Psoas muscle (tissue), 7 donors: ENCODE measurements at regions not wholly inside any gene's neighbourhood (a gene's known extent, or its start where the extent isn't known, plus 50 kb on each side); places are given as distances from the start of the nearest gene placed in this dataset.

Experiments used
- ATAC-seq, 4 donors: fragments of 200-7000 bp; cut with Tn5 transposase; one replicate each; pipeline ENCODE4 v1.9.1; 2020; ENCODE audit warnings: moderate library complexity in 3 of 4, mild to moderate bottlenecking in 2 of 4
- DNase-seq, 2 donors: peaks; one replicate each; pipeline ENCODE4 v3.0.0-alpha.2; 2020
- H3K27ac ChIP-seq: fragments of 200-600 bp; one replicate; pipeline ENCODE4 v1.8.0; 2022
- H3K27me3 ChIP-seq, 3 donors: fragments of 200-600 bp in 1 of 3; one replicate each; pipeline versions ENCODE4 v1.6.1 to v1.8.0; 2013 to 2022; ENCODE audit warnings: low read length in 2 of 3, mild to moderate bottlenecking in 2 of 3, moderate library complexity in 1 of 3; ENCODE audit not compliant: insufficient read depth in 3 of 3
- H3K36me3 ChIP-seq, 2 donors: fragments of 200-600 bp in 1 of 2; one replicate each; pipeline versions ENCODE4 v1.6.1 to v1.8.0; 2013 to 2022; ENCODE audit warnings: low read depth in 1 of 2, mild to moderate bottlenecking in 1 of 2, moderate library complexity in 1 of 2; ENCODE audit not compliant: insufficient read depth in 1 of 2
- H3K4me1 ChIP-seq: fragments of 200-600 bp; one replicate; pipeline ENCODE4 v1.8.0; 2022
- H3K4me3 ChIP-seq: fragments of 200-600 bp; one replicate; pipeline ENCODE4 v1.8.0; 2022; ENCODE audit warnings: mild to moderate bottlenecking
- H3K9me3 ChIP-seq: fragments of 200-600 bp; one replicate; pipeline ENCODE4 v1.8.0; 2022
- CTCF ChIP-seq: fragments of 200-600 bp; IDR thresholded peaks from one replicate; pipeline ENCODE4 v1.8.0; 2022; ENCODE audit warnings: antibody characterized with exemption
- WGBS, 3 donors: extraction: QIAGEN DNeasy Blood & Tissue Kit; methylation state at CpG; one replicate each; pipeline versions ENCODE4 v1.1.6 to v1.1.7; 2013; 5-methylcytosine and 5-hydroxymethylcytosine counted together
- intact Hi-C, 2 donors: fragments of 100-400 bp; cut with DNase I; formaldehyde crosslinking; loops; one replicate each; pipeline versions ENCODE4 v1.11.0 to v1.14.2; 2022
- donor health status: healthy with polysubstance abuse.
- donor health status: DM: no; HTN: no; CAD: no; lungs with moderate emphysema.
- donor health status: Bipolar disorder and iron deficiency.
- donor health status: healthy.
- donor health status: DM: yes; HTN: yes; CAD: no.
- donor health status: DM: no; HTN: no; CAD: no.
- donor health status: DM: yes; HTN: yes; CAD: no.

GRCh38 chr16:47928008-47928407 is 227.8 kb downstream of the ABCC12 start:
- DNase-seq (no peak), ATAC-seq (no peak)
- no peak for TF ChIP-seq CTCF
- H3K4me3 ChIP-seq: no peak overlapping the region
- no peaks in the 10 kb centered on the region for H3K36me3 ChIP-seq
- H3K9me3 ChIP-seq: no peaks in the 10 kb centered on the region
- WGBS, 3 donors: 67 to 78% (median 69%) methylated on average over 9 of the region's 9 CpGs
- peaks cover 0 to 3% (median 2%) of the 10 kb centered on the region in 3 donors for H3K27me3 ChIP-seq
- no peak overlapping the region for H3K27ac ChIP-seq
- no peaks in the 10 kb centered on the region for H3K4me1 ChIP-seq
- intact Hi-C loops: no loop called here

GRCh38 chr16:47927330-47927729 is 228.5 kb downstream of the ABCC12 start:
- no peak overlapping the region for H3K4me3 ChIP-seq
- H3K36me3 ChIP-seq: no peaks in the 10 kb centered on the region
- TF ChIP-seq CTCF: no peak
- H3K9me3 ChIP-seq: no peaks in the 10 kb centered on the region
- no peak for ATAC-seq
- 94 to 99% (median 97%) methylated on average over 6 of the region's 6 CpGs for WGBS, 3 donors
- DNase-seq: no peak
- H3K4me1 ChIP-seq: no peaks in the 10 kb centered on the region
- H3K27ac ChIP-seq: no peak overlapping the region
- peaks cover 0 to 3% (median 2%) of the 10 kb centered on the region in 3 donors for H3K27me3 ChIP-seq
- intact Hi-C loops: no loop called here

GRCh38 chr16:47925811-47926460 is 229.9 kb downstream of the ABCC12 start:
- DNase-seq: no peak
- Histone ChIP-seq H3K4me1 (no peaks in the 10 kb centered on the region), H3K36me3 (no peaks in the 10 kb centered on the region), H3K27ac (no peak overlapping the region), H3K9me3 (no peaks in the 10 kb centered on the region), H3K4me3 (no peak overlapping the region), H3K27me3 (peaks cover 0 to 3% (median 2%) of the 10 kb centered on the region in 3 donors)
- no peak for ATAC-seq
- TF ChIP-seq CTCF: no peak
- 83 to 92% (median 85%) methylated on average over 8 of the region's 8 CpGs for WGBS, 3 donors
- intact Hi-C loops: no loop called here

DNA sequence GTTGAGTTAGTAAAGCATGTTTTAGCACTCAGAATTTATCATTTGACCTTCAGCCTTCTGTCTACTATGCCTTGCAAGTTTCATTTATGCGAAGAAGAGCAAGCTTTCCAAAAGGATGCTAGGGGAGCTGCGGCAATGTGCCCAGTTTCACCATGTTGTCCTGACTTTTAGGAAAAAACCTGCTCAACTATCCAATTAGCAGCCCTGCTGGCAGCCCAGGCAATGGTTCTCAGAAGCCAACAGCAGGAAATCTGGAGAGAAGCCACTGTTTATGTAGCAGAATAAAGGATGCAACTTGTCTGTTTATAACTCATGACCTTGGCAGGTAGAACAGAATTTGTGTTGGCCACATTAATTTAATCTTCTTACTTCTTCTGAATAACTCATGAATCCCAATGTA is 230.8 kb downstream of the ABCC12 start:
- DNase-seq (no peak), ATAC-seq (no peak)
- Histone ChIP-seq H3K27me3 (peaks cover 0 to 3% (median 2%) of the 10 kb centered on the region in 3 donors), H3K27ac (no peak overlapping the region), H3K4me3 (no peak overlapping the region), H3K4me1 (no peaks in the 10 kb centered on the region), H3K36me3 (no peaks in the 10 kb centered on the region), H3K9me3 (no peaks in the 10 kb centered on the region)
- intact Hi-C loops: no loop called here
- WGBS, 3 donors: 91 to 98% (median 94%) methylated on average over 2 of the region's 2 CpGs
- TF ChIP-seq CTCF: no peak

DNA sequence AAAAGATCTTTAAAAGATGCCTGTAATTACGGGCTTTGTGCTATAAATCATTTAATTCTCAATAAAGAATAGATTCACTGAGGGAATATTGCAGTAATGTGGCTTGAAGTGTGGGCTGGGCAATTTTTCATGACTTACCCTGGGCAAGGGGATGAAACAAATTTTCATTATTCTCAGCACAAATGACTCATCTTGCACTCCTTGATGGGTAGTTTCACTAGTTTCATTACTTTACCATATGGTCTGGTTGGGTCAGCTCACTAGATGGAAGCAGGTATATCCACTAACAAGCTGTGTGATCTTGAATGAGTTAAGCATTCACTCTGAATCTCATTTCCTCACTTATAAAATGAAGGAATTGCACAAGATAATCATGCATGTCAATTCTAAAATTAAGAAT is 234.3 kb downstream of the ABCC12 start:
- Histone ChIP-seq H3K4me1 (no peaks in the 10 kb centered on the region), H3K36me3 (no peaks in the 10 kb centered on the region), H3K4me3 (no peak overlapping the region), H3K9me3 (no peaks in the 10 kb centered on the region), H3K27me3 (peaks cover 0 to 3% (median 2%) of the 10 kb centered on the region in 3 donors), H3K27ac (no peak overlapping the region)
- ATAC-seq (no peak), DNase-seq (no peak)
- WGBS, 3 donors: 37 to 51% (median 48%) methylated on average over 1 of the region's 1 CpG
- TF ChIP-seq CTCF: no peak
- intact Hi-C loops: no loop called here
